ENCODE measurements at regions not wholly inside any gene's neighbourhood (a gene's known extent, or its start where the extent isn't known, plus 50 kb on each side); places are given as distances from the start of the nearest gene placed in this dataset.
"Not testable (repeated sequence)": the region's sequence is repeated elsewhere in the genome, so short reads cannot be mapped to it uniquely, and the experiment has no call there.

- Mint-ChIP-seq H3K27ac (no peak overlapping the region), H3K27me3 (peaks cover 16% of the 10 kb centered on the region)
- no peak for ATAC-seq
These were observed 133.7 kb downstream of the DIRAS2 start for GRCh38 chr9:90508940-90509339.

GRCh38 chr9:90511711-90512110 is 130.9 kb downstream of the DIRAS2 start:
- Mint-ChIP-seq H3K4me1 (peaks cover 5% of the 10 kb centered on the region), H3K27ac (no peak overlapping the region), H3K27me3 (peaks cover 24% of the 10 kb centered on the region), H3K4me3 (no peak overlapping the region), H3K36me3 (ENCODE audit: low read depth) (no peaks in the 10 kb centered on the region)
- ATAC-seq, result no peak
- H3K9me3 ChIP-seq (ENCODE audit: control insufficient read depth, low read length, poor library complexity, severe bottlenecking), result no peaks in the 10 kb centered on the region
- no peak for DNase-seq

More at GRCh38 chr9:90508940-90509339, 133.7 kb downstream of the DIRAS2 start:
- peaks cover 5% of the 10 kb centered on the region for H3K4me1 Mint-ChIP-seq
- DNase-seq, result no peak
- H3K4me3 Mint-ChIP-seq, result no peak overlapping the region
- H3K36me3 Mint-ChIP-seq (ENCODE audit: low read depth), result no peaks in the 10 kb centered on the region
- H3K9me3 ChIP-seq (ENCODE audit: control insufficient read depth, low read length, poor library complexity, severe bottlenecking), result no peaks in the 10 kb centered on the region

- no peaks in the 10 kb centered on the region for H3K4me1 Mint-ChIP-seq
- no peaks in the 10 kb centered on the region for H3K9me3 ChIP-seq (ENCODE audit: control insufficient read depth, low read length, poor library complexity, severe bottlenecking)
- H3K27ac Mint-ChIP-seq, result no peak overlapping the region
- ATAC-seq (no peak), DNase-seq (no peak)
- H3K36me3 Mint-ChIP-seq (ENCODE audit: low read depth), result no peaks in the 10 kb centered on the region
- H3K4me3 Mint-ChIP-seq, result no peak overlapping the region
- H3K27me3 Mint-ChIP-seq, result peaks cover 19% of the 10 kb centered on the region
These were observed 127.7 kb downstream of the DIRAS2 start for GRCh38 chr9:90514877-90515276.

- ATAC-seq (no peak), DNase-seq (no peak)
- H3K9me3 ChIP-seq (ENCODE audit: control insufficient read depth, low read length, poor library complexity, severe bottlenecking), result no peaks in the 10 kb centered on the region
- H3K27me3 Mint-ChIP-seq, result peaks cover 19% of the 10 kb centered on the region
- no peak overlapping the region for H3K4me3 Mint-ChIP-seq
- H3K4me1 Mint-ChIP-seq, result no peaks in the 10 kb centered on the region
- H3K27ac Mint-ChIP-seq, result no peak overlapping the region
- no peaks in the 10 kb centered on the region for H3K36me3 Mint-ChIP-seq (ENCODE audit: low read depth)
These were observed 127.1 kb downstream of the DIRAS2 start for GRCh38 chr9:90515510-90515909.

- no peak for DNase-seq
- Mint-ChIP-seq H3K4me3 (no peak overlapping the region), H3K36me3 (ENCODE audit: low read depth) (no peaks in the 10 kb centered on the region), H3K4me1 (no peaks in the 10 kb centered on the region), H3K27me3 (peaks cover 27% of the 10 kb centered on the region), H3K27ac (no peak overlapping the region)
- no peak for ATAC-seq
- no peaks in the 10 kb centered on the region for H3K9me3 ChIP-seq (ENCODE audit: control insufficient read depth, low read length, poor library complexity, severe bottlenecking)
These were observed 125.5 kb downstream of the DIRAS2 start for GRCh38 chr9:90517103-90517502.

- H3K27ac Mint-ChIP-seq, result no peak overlapping the region
- no peak overlapping the region for H3K4me3 Mint-ChIP-seq
- H3K4me1 Mint-ChIP-seq, result no peaks in the 10 kb centered on the region
- ATAC-seq (no peak), DNase-seq (no peak)
- H3K36me3 Mint-ChIP-seq (ENCODE audit: low read depth), result peaks cover 2% of the 10 kb centered on the region
- no peaks in the 10 kb centered on the region for H3K9me3 ChIP-seq (ENCODE audit: control insufficient read depth, low read length, poor library complexity, severe bottlenecking)
- H3K27me3 Mint-ChIP-seq, result peaks cover 30% of the 10 kb centered on the region
These were observed 120.6 kb downstream of the DIRAS2 start for GRCh38 chr9:90521811-90522570.

- H3K27me3 Mint-ChIP-seq, result peaks cover 34% of the 10 kb centered on the region
- DNase-seq (no peak), ATAC-seq (no peak)
- H3K4me1 Mint-ChIP-seq, result no peaks in the 10 kb centered on the region
- H3K27ac Mint-ChIP-seq, result no peak overlapping the region
- no peaks in the 10 kb centered on the region for H3K9me3 ChIP-seq (ENCODE audit: control insufficient read depth, low read length, poor library complexity, severe bottlenecking)
- no peak overlapping the region for H3K4me3 Mint-ChIP-seq
- H3K36me3 Mint-ChIP-seq (ENCODE audit: low read depth), result peaks cover 2% of the 10 kb centered on the region
These were observed 118.7 kb downstream of the DIRAS2 start for GRCh38 chr9:90523958-90524357.

- Mint-ChIP-seq H3K27me3 (peaks cover 42% of the 10 kb centered on the region), H3K36me3 (ENCODE audit: low read depth) (peaks cover 2% of the 10 kb centered on the region), H3K4me1 (no peaks in the 10 kb centered on the region), H3K4me3 (no peak overlapping the region), H3K27ac (no peak overlapping the region)
- H3K9me3 ChIP-seq (ENCODE audit: control insufficient read depth, low read length, poor library complexity, severe bottlenecking), result no peaks in the 10 kb centered on the region
- ATAC-seq (no peak), DNase-seq (no peak)
These were observed 116.2 kb downstream of the DIRAS2 start for GRCh38 chr9:90526386-90526785.

- H3K36me3 Mint-ChIP-seq (ENCODE audit: low read depth), result not testable (repeated sequence)
These were observed 106.5 kb downstream of the DIRAS2 start for GRCh38 chr9:90536094-90536493.

GRCh38 chr9:90538566-90538965 is 104.1 kb downstream of the DIRAS2 start:
- no peak for DNase-seq
- Mint-ChIP-seq H3K4me3 (no peak overlapping the region), H3K27me3 (peaks cover 33% of the 10 kb centered on the region), H3K27ac (no peak overlapping the region), H3K36me3 (ENCODE audit: low read depth) (no peaks in the 10 kb centered on the region), H3K4me1 (no peaks in the 10 kb centered on the region)
- H3K9me3 ChIP-seq (ENCODE audit: control insufficient read depth, low read length, poor library complexity, severe bottlenecking), result no peaks in the 10 kb centered on the region
- no peak for ATAC-seq

More at GRCh38 chr9:90536094-90536493, 106.5 kb downstream of the DIRAS2 start:
- H3K4me3 Mint-ChIP-seq; H3K4me1 Mint-ChIP-seq; H3K9me3 ChIP-seq (ENCODE audit: control insufficient read depth, low read length, poor library complexity, severe bottlenecking); H3K27ac Mint-ChIP-seq; DNase-seq; ATAC-seq: not testable (repeated sequence)
- peaks cover 54% of the 10 kb centered on the region for H3K27me3 Mint-ChIP-seq

GRCh38 chr9:90539286-90539685 is 103.3 kb downstream of the DIRAS2 start:
- no peak for DNase-seq
- no peak for ATAC-seq
- no peaks in the 10 kb centered on the region for H3K9me3 ChIP-seq (ENCODE audit: control insufficient read depth, low read length, poor library complexity, severe bottlenecking)
- no peak overlapping the region for H3K4me3 Mint-ChIP-seq
- H3K27ac Mint-ChIP-seq, result no peak overlapping the region
- H3K27me3 Mint-ChIP-seq, result peaks cover 31% of the 10 kb centered on the region
- no peaks in the 10 kb centered on the region for H3K36me3 Mint-ChIP-seq (ENCODE audit: low read depth)
- no peaks in the 10 kb centered on the region for H3K4me1 Mint-ChIP-seq

- H3K27me3 Mint-ChIP-seq, result peaks cover 25% of the 10 kb centered on the region
- ATAC-seq, result no peak
- H3K27ac Mint-ChIP-seq, result no peak overlapping the region
- no peaks in the 10 kb centered on the region for H3K9me3 ChIP-seq (ENCODE audit: control insufficient read depth, low read length, poor library complexity, severe bottlenecking)
- no peaks in the 10 kb centered on the region for H3K4me1 Mint-ChIP-seq
- DNase-seq, result no peak
- no peak overlapping the region for H3K4me3 Mint-ChIP-seq
- no peaks in the 10 kb centered on the region for H3K36me3 Mint-ChIP-seq (ENCODE audit: low read depth)
These were observed 101.9 kb downstream of the DIRAS2 start for GRCh38 chr9:90540734-90541133.

GRCh38 chr9:90544488-90544887 is 98.1 kb downstream of the DIRAS2 start:
- no peak overlapping the region for H3K4me3 Mint-ChIP-seq
- H3K27ac Mint-ChIP-seq, result no peak overlapping the region
- no peaks in the 10 kb centered on the region for H3K36me3 Mint-ChIP-seq (ENCODE audit: low read depth)
- ATAC-seq (no peak), DNase-seq (no peak)
- H3K9me3 ChIP-seq (ENCODE audit: control insufficient read depth, low read length, poor library complexity, severe bottlenecking), result no peaks in the 10 kb centered on the region
- no peaks in the 10 kb centered on the region for H3K4me1 Mint-ChIP-seq
- H3K27me3 Mint-ChIP-seq, result no peaks in the 10 kb centered on the region

- no peak for ATAC-seq
- no peaks in the 10 kb centered on the region for H3K36me3 Mint-ChIP-seq (ENCODE audit: low read depth)
- no peak for DNase-seq
- no peak overlapping the region for H3K4me3 Mint-ChIP-seq
- H3K27ac Mint-ChIP-seq, result no peak overlapping the region
- no peaks in the 10 kb centered on the region for H3K27me3 Mint-ChIP-seq
- no peaks in the 10 kb centered on the region for H3K9me3 ChIP-seq (ENCODE audit: control insufficient read depth, low read length, poor library complexity, severe bottlenecking)
- H3K4me1 Mint-ChIP-seq, result no peaks in the 10 kb centered on the region
These were observed 96.4 kb downstream of the DIRAS2 start for GRCh38 chr9:90546200-90546599.
